SJCRH30 (cell line): ENCODE measurements at regions not wholly inside any gene's neighbourhood (a gene's known extent, or its start where the extent isn't known, plus 50 kb on each side); places are given as distances from the start of the nearest gene placed in this dataset.
"Not testable (repeated sequence)": the region's sequence is repeated elsewhere in the genome, so short reads cannot be mapped to it uniquely, and the experiment has no call there.

Experiments
- DNase-seq, 2 experiments: peaks; one replicate each; pipeline ENCODE4 v3.0.0-alpha.2; 2015 to 2020
- H3K27ac ChIP-seq: fragments of 250-450 bp; sonication (Bioruptor Pico); 2 replicates; pipeline ENCODE4 v1.5.1; 2020; ENCODE audit warnings: mild to moderate bottlenecking, moderate library complexity
- H3K27me3 ChIP-seq: fragments of 250-450 bp; sonication (Bioruptor Pico); 2 replicates; pipeline ENCODE4 v1.5.1; 2020; ENCODE audit warnings: mild to moderate bottlenecking, moderate library complexity
- H3K36me3 ChIP-seq: fragments of 250-450 bp; sonication (Bioruptor Pico); 2 replicates; pipeline ENCODE4 v1.5.1; 2020; ENCODE audit warnings: mild to moderate bottlenecking, moderate library complexity
- H3K4me1 ChIP-seq: fragments of 250-450 bp; sonication (Bioruptor Pico); 2 replicates; pipeline ENCODE4 v1.5.1; 2020; ENCODE audit warnings: mild to moderate bottlenecking, moderate library complexity
- H3K4me3 ChIP-seq: fragments of 250-450 bp; sonication (Bioruptor Pico); 2 replicates; pipeline ENCODE4 v1.5.1; 2020; ENCODE audit warnings: mild to moderate bottlenecking, moderate library complexity
- H3K9me3 ChIP-seq: fragments of 250-450 bp; sonication (Bioruptor Pico); replicated peaks from 2 replicates; pipeline ENCODE4 v1.5.1; 2020; ENCODE audit warnings: mild to moderate bottlenecking, moderate library complexity

- no peaks in the 10 kb centered on the region for H3K36me3 ChIP-seq
- no peaks in the 10 kb centered on the region for H3K9me3 ChIP-seq
- DNase-seq: no peak
- H3K27ac ChIP-seq: no peak overlapping the region
- H3K4me1 ChIP-seq: no peaks in the 10 kb centered on the region
- H3K27me3 ChIP-seq: no peaks in the 10 kb centered on the region
- no peak overlapping the region for H3K4me3 ChIP-seq
These were observed 148.4 kb upstream of the FOXQ1 start for GRCh38 chr6:1163501-1163900.

DNA sequence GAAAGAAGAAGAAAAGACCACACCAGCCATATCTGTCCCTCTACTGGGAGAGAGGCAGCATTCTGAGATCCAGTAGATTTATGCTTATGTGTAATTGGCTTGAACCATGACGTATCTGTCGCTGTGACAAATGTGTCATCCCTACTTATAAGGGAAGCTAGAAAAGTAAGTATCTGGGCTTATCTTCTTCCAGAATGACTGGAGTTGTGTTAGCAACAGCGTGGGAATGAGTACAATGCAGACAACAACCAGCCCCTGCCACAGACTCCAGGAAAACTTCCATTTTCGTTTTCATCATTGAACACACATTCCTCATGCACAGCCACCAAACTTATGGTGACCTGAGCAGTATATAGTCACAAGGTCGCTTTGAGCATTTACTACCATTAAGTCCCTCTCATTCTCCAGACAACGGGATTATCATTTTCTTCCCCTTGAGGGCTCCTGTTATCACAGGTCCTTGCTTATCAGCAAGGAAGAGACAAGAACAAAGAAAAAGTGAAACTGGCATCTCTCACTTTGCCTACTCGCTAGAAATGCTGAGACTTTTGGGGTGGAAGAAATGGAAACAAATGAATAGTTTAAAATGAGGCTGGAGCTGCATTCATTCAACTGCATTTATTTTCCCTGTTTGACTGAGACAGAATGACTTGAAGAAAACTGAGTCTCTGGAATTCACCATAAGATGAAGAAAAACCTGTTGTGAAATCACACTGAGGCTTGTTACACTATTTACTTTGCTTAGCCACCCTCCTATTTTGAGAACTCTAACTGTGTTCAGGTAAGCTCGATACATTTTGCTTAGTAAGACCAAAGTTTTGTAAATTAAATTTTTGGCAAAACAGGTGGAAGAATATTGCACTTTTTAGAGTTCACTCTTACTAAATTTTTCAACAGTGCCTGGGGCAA is 149.3 kb upstream of the FOXQ1 start:
- Histone ChIP-seq H3K27me3 (no peaks in the 10 kb centered on the region), H3K4me3 (no peak overlapping the region), H3K4me1 (no peaks in the 10 kb centered on the region), H3K27ac (no peak overlapping the region), H3K9me3 (no peaks in the 10 kb centered on the region), H3K36me3 (no peaks in the 10 kb centered on the region)
- DNase-seq: no peak

DNA sequence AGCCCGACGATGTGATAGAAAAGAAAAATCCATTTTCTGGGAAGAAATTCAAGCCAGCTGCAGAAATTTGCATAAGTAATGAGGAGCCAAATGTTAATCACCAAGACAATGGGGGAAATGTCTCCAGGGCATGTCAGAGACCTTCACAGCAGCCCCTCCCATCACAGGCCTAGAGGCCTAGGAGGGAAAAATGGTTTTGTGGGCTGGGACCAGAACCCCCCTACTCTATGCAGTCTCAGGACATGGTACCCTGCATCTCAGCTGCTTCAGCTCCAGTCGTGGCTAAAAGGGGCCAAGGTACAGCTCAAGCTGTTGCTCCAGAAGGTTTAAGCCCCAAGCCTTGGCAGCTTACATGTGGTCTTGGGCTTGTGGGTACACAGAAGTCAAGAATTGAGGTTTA is 155.5 kb upstream of the FOXQ1 start:
- H3K27ac ChIP-seq, H3K4me1 ChIP-seq, H3K9me3 ChIP-seq, DNase-seq, H3K4me3 ChIP-seq, H3K36me3 ChIP-seq, H3K27me3 ChIP-seq: not testable (repeated sequence)

- Histone ChIP-seq H3K4me1 (no peaks in the 10 kb centered on the region), H3K4me3 (no peak overlapping the region), H3K27me3 (no peaks in the 10 kb centered on the region), H3K27ac (no peak overlapping the region), H3K36me3 (no peaks in the 10 kb centered on the region), H3K9me3 (no peaks in the 10 kb centered on the region)
- no peak for DNase-seq
These were observed 158.1 kb upstream of the FOXQ1 start for GRCh38 chr6:1153696-1154245.

DNA sequence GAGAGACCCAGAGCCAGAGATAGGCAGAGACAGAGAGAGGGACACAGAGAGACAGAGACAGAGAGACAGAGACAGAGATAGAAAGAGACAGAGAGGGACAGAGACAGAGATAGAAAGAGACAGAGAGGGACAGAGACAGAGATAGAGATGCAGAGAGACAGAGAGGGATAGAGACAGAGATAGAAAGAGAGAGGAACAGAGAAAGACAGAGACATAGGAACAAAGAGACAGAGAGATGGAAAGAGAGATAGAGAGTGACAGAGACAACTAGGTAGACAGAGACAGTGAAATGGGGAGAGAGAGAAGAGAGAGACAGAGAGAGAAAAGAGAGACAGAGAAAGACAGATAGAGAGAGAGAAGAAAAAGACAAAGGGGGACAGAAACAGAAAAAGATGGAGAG is 165.4 kb upstream of the FOXQ1 start:
- H3K27me3 ChIP-seq: no peaks in the 10 kb centered on the region
- H3K27ac ChIP-seq: no peak overlapping the region
- no peaks in the 10 kb centered on the region for H3K36me3 ChIP-seq
- H3K4me3 ChIP-seq: no peak overlapping the region
- no peak for DNase-seq
- no peaks in the 10 kb centered on the region for H3K9me3 ChIP-seq
- no peaks in the 10 kb centered on the region for H3K4me1 ChIP-seq

- Histone ChIP-seq H3K9me3 (no peaks in the 10 kb centered on the region), H3K4me1 (no peaks in the 10 kb centered on the region), H3K27me3 (no peaks in the 10 kb centered on the region), H3K4me3 (no peak overlapping the region), H3K27ac (no peak overlapping the region), H3K36me3 (no peaks in the 10 kb centered on the region)
- DNase-seq: no peak
These were observed 166.1 kb upstream of the FOXQ1 start for GRCh38 chr6:1145768-1146218.

DNA sequence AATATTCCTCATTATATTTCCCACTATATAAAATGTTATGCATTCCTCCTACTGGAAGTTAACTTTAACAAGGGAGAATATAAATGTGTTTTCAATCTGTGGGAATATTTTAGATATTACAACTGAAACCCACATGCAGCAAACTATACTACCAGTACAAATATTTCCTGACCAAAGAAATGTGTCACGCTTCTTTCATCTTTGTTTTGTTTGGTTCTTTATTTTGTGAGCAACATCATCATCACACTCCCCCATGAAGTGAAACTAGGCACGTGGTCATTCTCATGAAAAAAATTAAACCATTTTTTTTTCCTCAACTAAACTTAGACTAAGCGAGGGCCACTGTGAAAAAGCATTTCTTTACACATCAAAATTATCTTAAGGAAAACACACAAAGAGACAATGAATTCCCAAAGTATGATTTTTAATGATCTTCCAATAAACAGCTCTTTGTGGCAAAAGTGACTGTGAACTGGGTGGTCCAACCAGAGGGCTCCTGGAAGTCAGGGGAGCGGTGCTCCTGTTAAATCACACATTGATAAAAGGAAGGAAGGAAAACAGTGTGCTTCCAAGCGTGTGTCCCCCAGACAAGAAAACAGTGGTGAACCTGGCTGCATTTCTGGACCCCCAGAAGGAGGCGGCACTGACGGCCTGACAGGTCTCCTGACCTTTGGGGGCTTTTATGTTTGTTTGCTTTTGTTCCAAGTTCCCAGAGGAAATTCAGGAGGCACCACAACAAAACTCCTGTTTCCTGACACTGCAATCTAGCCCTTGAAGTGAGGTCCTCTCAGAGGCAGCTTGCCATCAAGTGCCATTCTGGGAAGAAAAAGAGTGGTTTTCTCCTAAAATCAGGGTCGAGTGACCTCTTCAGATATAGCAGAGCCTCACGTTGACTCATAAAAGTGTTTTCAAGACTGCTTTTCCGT is 166.8 kb upstream of the FOXQ1 start:
- Histone ChIP-seq H3K4me1 (no peaks in the 10 kb centered on the region), H3K9me3 (no peaks in the 10 kb centered on the region), H3K27ac (no peak overlapping the region), H3K27me3 (no peaks in the 10 kb centered on the region), H3K4me3 (no peak overlapping the region), H3K36me3 (no peaks in the 10 kb centered on the region)
- DNase-seq: no peak

DNA sequence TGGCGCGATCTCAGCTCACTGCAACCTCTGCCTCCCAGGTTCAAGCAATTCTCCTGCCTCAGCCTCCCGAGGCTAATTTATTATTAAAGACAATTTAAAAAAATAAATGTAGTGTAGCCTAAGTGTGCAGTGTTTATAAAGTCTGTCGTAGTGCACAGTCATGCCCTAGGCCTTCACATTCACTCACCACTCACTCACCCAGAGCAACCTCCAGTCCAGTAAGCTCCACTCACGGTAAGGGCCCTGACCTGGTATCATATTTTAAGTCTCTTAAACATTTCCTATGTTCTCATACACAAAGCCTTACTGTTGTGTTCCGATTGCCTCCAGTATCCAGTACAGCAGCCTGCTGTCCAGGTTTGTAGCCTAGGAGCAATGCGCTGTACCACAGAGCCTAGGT is 168.2 kb upstream of the FOXQ1 start:
- H3K27ac ChIP-seq: no peak overlapping the region
- no peaks in the 10 kb centered on the region for H3K36me3 ChIP-seq
- no peak overlapping the region for H3K4me3 ChIP-seq
- no peak for DNase-seq
- no peaks in the 10 kb centered on the region for H3K9me3 ChIP-seq
- H3K4me1 ChIP-seq: no peaks in the 10 kb centered on the region
- H3K27me3 ChIP-seq: no peaks in the 10 kb centered on the region

GRCh38 chr6:1139155-1139890 is 172.6 kb upstream of the FOXQ1 start:
- no peaks in the 10 kb centered on the region for H3K36me3 ChIP-seq
- H3K4me3 ChIP-seq: no peak overlapping the region
- no peaks in the 10 kb centered on the region for H3K4me1 ChIP-seq
- H3K9me3 ChIP-seq: no peaks in the 10 kb centered on the region
- DNase-seq: no peak
- no peaks in the 10 kb centered on the region for H3K27me3 ChIP-seq
- no peak overlapping the region for H3K27ac ChIP-seq

GRCh38 chr6:1137849-1138248 is 174.0 kb upstream of the FOXQ1 start:
- no peaks in the 10 kb centered on the region for H3K9me3 ChIP-seq
- no peak overlapping the region for H3K4me3 ChIP-seq
- H3K36me3 ChIP-seq: no peaks in the 10 kb centered on the region
- no peaks in the 10 kb centered on the region for H3K4me1 ChIP-seq
- no peaks in the 10 kb centered on the region for H3K27me3 ChIP-seq
- H3K27ac ChIP-seq: no peak overlapping the region
- no peak for DNase-seq

DNA sequence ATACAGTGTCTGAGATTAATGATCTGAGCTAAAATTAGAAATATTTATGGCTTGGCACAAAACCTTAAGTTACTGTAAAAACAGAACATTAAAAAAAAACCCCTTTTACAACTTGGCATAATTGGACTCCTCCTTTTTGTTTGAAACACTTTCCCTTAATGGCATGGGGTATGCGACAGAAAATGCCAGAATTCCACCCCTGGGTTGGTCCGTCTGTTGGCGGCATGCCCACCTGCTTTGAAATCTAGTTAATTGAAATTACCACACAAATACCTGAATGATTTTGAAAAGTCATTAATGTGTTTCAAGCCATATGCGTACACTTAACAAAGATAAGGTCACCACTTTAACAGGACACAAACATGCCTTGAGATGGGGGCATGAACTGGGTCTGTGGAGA is 175.1 kb upstream of the FOXQ1 start:
- no peak overlapping the region for H3K27ac ChIP-seq
- no peaks in the 10 kb centered on the region for H3K9me3 ChIP-seq
- H3K4me1 ChIP-seq: no peaks in the 10 kb centered on the region
- no peak for DNase-seq
- no peaks in the 10 kb centered on the region for H3K36me3 ChIP-seq
- H3K4me3 ChIP-seq: no peak overlapping the region
- H3K27me3 ChIP-seq: no peaks in the 10 kb centered on the region

DNA sequence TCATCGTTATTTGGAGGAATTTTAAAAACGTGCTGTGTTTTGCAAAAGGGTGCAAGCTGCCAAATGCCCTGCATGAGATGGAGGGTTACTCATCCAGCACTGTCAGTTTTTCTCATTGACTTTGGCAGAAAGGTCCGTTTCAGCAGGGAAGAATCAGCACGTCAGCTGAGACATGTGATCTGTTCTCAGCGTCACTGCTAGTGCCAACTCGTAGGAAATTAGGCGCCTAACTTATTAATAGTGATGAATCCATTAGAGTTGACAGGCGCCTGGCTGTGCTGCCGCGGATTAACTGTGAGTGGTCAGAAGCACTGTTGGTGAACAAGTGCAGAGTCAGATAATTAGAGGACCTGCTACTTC is 175.5 kb upstream of the FOXQ1 start:
- Histone ChIP-seq H3K36me3 (no peaks in the 10 kb centered on the region), H3K4me1 (no peaks in the 10 kb centered on the region), H3K9me3 (no peaks in the 10 kb centered on the region), H3K4me3 (no peak overlapping the region), H3K27ac (no peak overlapping the region), H3K27me3 (no peaks in the 10 kb centered on the region)
- no peak for DNase-seq

DNA sequence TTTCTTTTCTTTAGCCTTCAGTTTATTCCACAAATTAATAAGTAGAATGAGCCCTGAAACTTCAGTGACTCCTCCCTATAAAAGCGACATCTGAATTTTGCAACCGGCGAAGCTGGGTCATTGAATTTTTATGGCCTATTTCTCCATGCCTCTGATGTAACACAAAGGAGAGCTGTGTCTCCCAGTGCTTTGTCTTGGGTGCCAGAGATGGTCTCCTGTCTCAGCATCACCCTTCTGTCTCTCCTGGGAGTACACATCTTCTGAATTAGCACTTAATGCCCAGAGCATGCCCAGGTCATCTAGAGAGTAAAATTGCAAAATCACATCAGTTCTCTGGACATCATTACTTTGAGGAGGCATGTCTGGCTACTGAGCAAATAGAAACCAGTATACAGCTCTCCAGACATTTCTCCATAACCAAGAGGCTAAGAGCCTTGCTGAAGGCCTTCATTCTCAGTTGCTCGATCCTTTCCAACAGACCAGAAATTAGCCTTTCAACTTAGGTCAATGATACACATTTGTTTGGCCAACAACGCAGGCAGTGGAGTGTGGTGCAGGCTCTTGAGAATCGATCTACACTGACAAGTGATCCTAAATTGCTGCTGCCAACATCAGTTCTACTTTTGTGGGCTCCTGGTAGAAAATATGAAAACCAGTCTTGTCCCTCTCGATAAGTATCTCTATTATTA is 176.0 kb upstream of the FOXQ1 start:
- no peaks in the 10 kb centered on the region for H3K9me3 ChIP-seq
- no peak overlapping the region for H3K27ac ChIP-seq
- no peak for DNase-seq
- H3K4me3 ChIP-seq: no peak overlapping the region
- H3K36me3 ChIP-seq: no peaks in the 10 kb centered on the region
- H3K27me3 ChIP-seq: no peaks in the 10 kb centered on the region
- H3K4me1 ChIP-seq: no peaks in the 10 kb centered on the region
